Thyroid gland (tissue), 4 donors: ENCODE measurements at regions not wholly inside any gene's neighbourhood (a gene's known extent, or its start where the extent isn't known, plus 50 kb on each side); places are given as distances from the start of the nearest gene placed in this dataset.

Experiments used
- DNase-seq, 2 donors: peaks; one replicate each; pipeline ENCODE4 v3.0.0-alpha.2; 2019
- H3K27ac ChIP-seq, 3 donors: fragments of 200-600 bp; sonication (generic); 1 replicate in 2 of 3; 2 replicates in 1 of 3; pipeline ENCODE4 v1.5.1; 2016 to 2019; ENCODE audit warnings: mild to moderate bottlenecking in 1 of 3, moderate library complexity in 1 of 3
- H3K27me3 ChIP-seq: fragments of 200-600 bp; sonication (generic); one replicate; pipeline ENCODE4 v1.5.1; 2019
- H3K36me3 ChIP-seq, 2 donors: fragments of 200-600 bp; sonication (generic); one replicate each; pipeline ENCODE4 v1.5.1; 2016 to 2019
- H3K4me1 ChIP-seq, 2 donors: fragments of 200-600 bp; sonication (generic); one replicate each; pipeline ENCODE4 v1.5.1; 2017 to 2019
- H3K4me3 ChIP-seq, 3 donors: fragments of 200-600 bp; sonication (generic); replicated peaks in 1 of 3; 1 replicate in 2 of 3; 2 replicates in 1 of 3; pipeline ENCODE4 v1.5.1; 2016; ENCODE audit warnings: mild to moderate bottlenecking in 1 of 3
- H3K9me3 ChIP-seq: fragments of 200-600 bp; sonication (generic); one replicate; pipeline ENCODE4 v1.5.1; 2017
- CTCF ChIP-seq, 6 experiments: fragments of 200-600 bp in 3 of 6; fragments of 450-650 bp in 3 of 6; sonication (generic) in 3 of 6; IDR thresholded peaks; one replicate each; pipeline ENCODE4 v1.5.1; 2016 to 2019; ENCODE audit warnings: antibody characterized with exemption in 6 of 6, mild to moderate bottlenecking in 2 of 6, inconsistent platforms in 1 of 6, moderate library complexity in 1 of 6
- POLR2A ChIP-seq, 2 donors: fragments of 450-650 bp; IDR thresholded peaks; one replicate each; pipeline ENCODE4 v1.6.1; 2017; ENCODE audit warnings: antibody characterized with exemption in 2 of 2, mild to moderate bottlenecking in 2 of 2, moderate library complexity in 1 of 2
- WGBS, 2 donors: methylation state at CpG; one replicate each; pipeline ENCODE4 v1.1.5; 2017; 5-methylcytosine and 5-hydroxymethylcytosine counted together
- intact Hi-C: fragments of 100-400 bp; cut with DNase I; formaldehyde crosslinking; loops from one replicate; pipeline ENCODE4 v1.15.1; 2023

GRCh38 chr14:61977217-61977616 is 215.0 kb downstream of the SNAPC1 start:
- H3K36me3 ChIP-seq: no peaks in the 10 kb centered on the region
- no peak for TF ChIP-seq POLR2A (IDR thresholded peaks at IDR 0.05)
- TF ChIP-seq CTCF (IDR thresholded peaks at IDR 0.05): no peak

DNA sequence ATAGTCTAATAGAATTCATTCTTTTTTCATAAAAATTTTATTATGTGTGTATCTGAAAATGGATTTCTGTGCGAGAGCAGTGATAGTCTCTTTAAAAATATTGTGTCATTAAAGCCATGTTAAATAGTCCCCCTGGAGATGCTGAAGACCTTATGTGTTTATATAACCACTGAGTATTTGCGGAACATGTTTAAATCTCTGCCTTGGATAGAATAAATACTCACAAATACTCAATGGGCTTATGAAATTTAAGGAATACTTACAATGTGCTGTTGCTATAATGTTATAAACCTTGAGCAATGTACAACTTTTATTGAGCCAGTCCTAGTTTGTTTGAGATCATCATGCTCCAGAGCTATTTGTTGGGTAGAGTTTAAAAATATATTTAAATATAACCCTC is 226.0 kb downstream of the SNAPC1 start:
- WGBS, 2 donors: 84 to 90% methylated on average over 2 of the region's 2 CpGs
- no peaks in the 10 kb centered on the region for H3K36me3 ChIP-seq
- intact Hi-C loops: no loop called here
- H3K27ac ChIP-seq: no peak overlapping the region
- H3K27me3 ChIP-seq: no peaks in the 10 kb centered on the region
- H3K4me1 ChIP-seq: no peaks in the 10 kb centered on the region
- H3K4me3 ChIP-seq: no peak overlapping the region
- TF ChIP-seq CTCF (IDR thresholded peaks at IDR 0.05): no peak
- no peak for TF ChIP-seq POLR2A (IDR thresholded peaks at IDR 0.05)
- no peak for DNase-seq
- no peaks in the 10 kb centered on the region for H3K9me3 ChIP-seq

More at GRCh38 chr14:61977217-61977616, 215.0 kb downstream of the SNAPC1 start:
- no peak for DNase-seq
- no peaks in the 10 kb centered on the region for H3K9me3 ChIP-seq
- H3K27me3 ChIP-seq: no peaks in the 10 kb centered on the region
- intact Hi-C loops: no loop called here
- no peaks in the 10 kb centered on the region for H3K4me1 ChIP-seq
- no peak overlapping the region for H3K4me3 ChIP-seq
- H3K27ac ChIP-seq: no peak overlapping the region

DNA sequence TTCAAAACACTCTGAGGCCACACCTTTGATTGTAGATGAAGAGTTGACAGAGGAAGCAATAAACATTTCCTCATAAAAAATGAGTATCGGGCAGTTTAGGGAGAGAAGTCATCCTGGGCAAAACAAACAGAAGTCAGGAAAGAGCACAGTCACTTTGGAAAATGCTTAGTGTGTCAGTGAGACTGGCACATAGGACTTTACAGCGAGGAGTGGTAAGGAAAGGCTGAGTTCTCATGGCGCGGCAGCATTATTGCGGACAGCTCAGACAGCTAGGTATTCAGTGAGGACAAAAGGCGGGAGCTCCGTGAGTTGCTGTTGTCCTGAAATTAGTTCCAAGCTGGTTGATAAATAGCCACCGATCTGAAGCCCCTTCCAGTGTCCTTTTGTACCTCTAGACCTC is 229.9 kb downstream of the SNAPC1 start:
- H3K9me3 ChIP-seq: no peaks in the 10 kb centered on the region
- H3K4me1 ChIP-seq: no peaks in the 10 kb centered on the region
- H3K36me3 ChIP-seq: no peaks in the 10 kb centered on the region
- 80 to 83% methylated on average over 8 of the region's 8 CpGs for WGBS, 2 donors
- H3K27me3 ChIP-seq: no peaks in the 10 kb centered on the region
- no peak for DNase-seq
- intact Hi-C loops: no loop called here
- H3K4me3 ChIP-seq: no peak overlapping the region
- H3K27ac ChIP-seq: no peak overlapping the region
- no peak for TF ChIP-seq POLR2A (IDR thresholded peaks at IDR 0.05)
- no peak for TF ChIP-seq CTCF (IDR thresholded peaks at IDR 0.05)

DNA sequence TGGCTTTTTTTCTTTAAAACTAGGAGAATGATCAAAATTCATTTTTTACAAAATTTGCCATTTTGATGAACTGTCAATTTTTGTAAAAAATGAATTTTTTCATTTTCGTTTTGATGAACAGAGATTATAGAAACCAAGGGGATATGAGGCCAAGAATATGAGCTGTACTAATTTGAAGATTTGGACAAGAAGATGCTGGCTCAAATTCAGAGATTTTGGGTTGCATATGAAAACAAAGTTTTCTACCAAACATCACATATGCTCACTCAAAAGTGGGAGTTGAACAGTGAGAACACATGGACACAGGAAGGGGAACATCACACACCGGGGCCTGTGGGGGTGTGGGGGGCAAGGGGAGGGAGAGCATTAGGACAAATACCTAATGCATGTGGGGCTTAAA is 230.7 kb downstream of the SNAPC1 start:
- Histone ChIP-seq H3K4me3 (no peak overlapping the region), H3K9me3 (no peaks in the 10 kb centered on the region), H3K27me3 (no peaks in the 10 kb centered on the region), H3K27ac (no peak overlapping the region), H3K36me3 (no peaks in the 10 kb centered on the region), H3K4me1 (no peaks in the 10 kb centered on the region)
- TF ChIP-seq CTCF (IDR thresholded peaks at IDR 0.05): no peak
- TF ChIP-seq POLR2A (IDR thresholded peaks at IDR 0.05): no peak
- no peak for DNase-seq
- intact Hi-C loops: no loop called here
- WGBS, 2 donors: 71 to 73% methylated on average over 2 of the region's 2 CpGs

- no peaks in the 10 kb centered on the region for H3K36me3 ChIP-seq
- no peaks in the 10 kb centered on the region for H3K9me3 ChIP-seq
- TF ChIP-seq POLR2A (IDR thresholded peaks at IDR 0.05) (no peak), CTCF (IDR thresholded peaks at IDR 0.05) (no peak)
- no peak overlapping the region for H3K27ac ChIP-seq
- intact Hi-C loops: no loop called here
- H3K4me3 ChIP-seq: no peak overlapping the region
- WGBS, 2 donors: 97% methylated on average over 1 of the region's 1 CpG
- no peak for DNase-seq
- no peaks in the 10 kb centered on the region for H3K4me1 ChIP-seq
- no peaks in the 10 kb centered on the region for H3K27me3 ChIP-seq
Observed at GRCh38 chr14:61994589-61994988, 232.4 kb downstream of the SNAPC1 start.
